HEK293T (cell line): ENCODE measurements at regions not wholly inside any gene's neighbourhood (a gene's known extent, or its start where the extent isn't known, plus 50 kb on each side); places are given as distances from the start of the nearest gene placed in this dataset.

Experiments
- CTCF ChIA-PET: fragments of 350-600 bp; formaldehyde crosslinking; extraction: SDS; loops from one replicate; lab custom pipeline; 2021; ENCODE audit warnings: antibody characterized with exemption, inconsistent platforms; lab: Yijun Ruan, JAX
- POLR2A ChIA-PET: fragments of 350-600 bp; formaldehyde crosslinking; extraction: SDS; loops from one replicate; lab custom pipeline; 2020; ENCODE audit warnings: antibody characterized with exemption, inconsistent platforms; lab: Yijun Ruan, JAX
- DNase-seq: peaks from one replicate; pipeline ENCODE4 v3.0.0; 2012; ENCODE audit warnings: mixed read lengths; ENCODE audit errors: extremely low spot score
- ARNT ChIP-seq: fragments of 450-650 bp; IDR thresholded peaks from 2 replicates; pipeline ENCODE4 v1.6.1; 2017; ENCODE audit warnings: mild to moderate bottlenecking
- BHLHE40 ChIP-seq: fragments of 450-650 bp; IDR thresholded peaks from 2 replicates; pipeline ENCODE4 v1.6.1; 2016; ENCODE audit warnings: mild to moderate bottlenecking, moderate library complexity, borderline replicate concordance
- CTBP1 ChIP-seq: fragments of 450-650 bp; IDR thresholded peaks from 2 replicates; pipeline ENCODE4 v1.6.1; 2016; ENCODE audit warnings: borderline replicate concordance
- ELF4 ChIP-seq: fragments of 450-650 bp; IDR thresholded peaks from 2 replicates; pipeline ENCODE4 v1.6.1; 2017; ENCODE audit warnings: antibody characterized with exemption
- FOXA1 ChIP-seq: fragments of 450-650 bp; IDR thresholded peaks from 2 replicates; pipeline ENCODE4 v1.6.1; 2016; ENCODE audit warnings: mild to moderate bottlenecking
- FOXK2 ChIP-seq: fragments of 450-650 bp; IDR thresholded peaks from 2 replicates; pipeline ENCODE4 v1.6.1; 2016; ENCODE audit warnings: mild to moderate bottlenecking
- FOXM1 ChIP-seq: fragments of 450-650 bp; IDR thresholded peaks from 2 replicates; pipeline ENCODE4 v1.6.1; 2017; ENCODE audit warnings: mild to moderate bottlenecking, borderline replicate concordance
- HDGF ChIP-seq: fragments of 450-650 bp; IDR thresholded peaks from 2 replicates; pipeline ENCODE4 v1.6.1; 2017; ENCODE audit warnings: antibody characterized with exemption, borderline replicate concordance
- L3MBTL2 ChIP-seq: fragments of 450-650 bp; conservative IDR thresholded peaks from 2 replicates; pipeline ENCODE4 v1.6.1; 2016; ENCODE audit warnings: mild to moderate bottlenecking
- LEF1 ChIP-seq: fragments of 450-650 bp; IDR thresholded peaks from 2 replicates; pipeline ENCODE4 v1.6.1; 2017; ENCODE audit warnings: mild to moderate bottlenecking, borderline replicate concordance
- NFRKB ChIP-seq: fragments of 450-650 bp; IDR thresholded peaks from 2 replicates; pipeline ENCODE4 v1.6.1; 2016; ENCODE audit warnings: mild to moderate bottlenecking, moderate library complexity
- PKNOX1 ChIP-seq: fragments of 450-650 bp; IDR thresholded peaks from 2 replicates; pipeline ENCODE4 v1.6.1; 2016
- SP1 ChIP-seq: fragments of 450-650 bp; IDR thresholded peaks from 2 replicates; pipeline ENCODE4 v1.6.1; 2017
- SUZ12 ChIP-seq: fragments of 450-650 bp; IDR thresholded peaks from 2 replicates; pipeline ENCODE4 v1.6.1; 2016; ENCODE audit warnings: mild to moderate bottlenecking
- TARDBP ChIP-seq: fragments of 450-650 bp; IDR thresholded peaks from 2 replicates; pipeline ENCODE4 v1.6.1; 2016
- ZNF384 ChIP-seq: fragments of 450-650 bp; IDR thresholded peaks from 2 replicates; pipeline ENCODE4 v1.6.1; 2016

- TF ChIP-seq FOXK2 (no peak), TARDBP (no peak), PKNOX1 (no peak), ARNT (no peak)
- ChIA-PET CTCF (no interaction called here), POLR2A (no interaction called here)
- no peak for DNase-seq
Observed at GRCh38 chr4:159540501-159540900, 437.6 kb downstream of the RAPGEF2 start.

- ChIA-PET POLR2A (no interaction called here), CTCF (no interaction called here)
- no peak for DNase-seq
- TF ChIP-seq TARDBP (no peak), ARNT (no peak), NFRKB (no peak), ELF4 (no peak), FOXK2 (no peak), LEF1 (no peak), L3MBTL2 (no peak), PKNOX1 (no peak), SUZ12 (no peak), FOXM1 (no peak), HDGF (no peak), FOXA1 (no peak), ZNF384 (no peak), BHLHE40 (no peak), CTBP1 (no peak), SP1 (no peak)
Observed at GRCh38 chr4:159541143-159541542, 438.3 kb downstream of the RAPGEF2 start.

GRCh38 chr4:159542296-159542695 is 439.4 kb downstream of the RAPGEF2 start:
- CTCF ChIA-PET = no interaction called here
- DNase-seq = no peak
- TF ChIP-seq NFRKB (no peak), ARNT (no peak), SP1 (no peak), LEF1 (no peak), FOXK2 (no peak), L3MBTL2 (no peak), TARDBP (no peak), ZNF384 (no peak), PKNOX1 (no peak), SUZ12 (no peak), ELF4 (no peak), FOXA1 (no peak), BHLHE40 (no peak), HDGF (no peak), CTBP1 (no peak)
- POLR2A ChIA-PET = no interaction called here

- no peak for DNase-seq
- no peak for TF ChIP-seq NFRKB
- POLR2A ChIA-PET = no interaction called here
- CTCF ChIA-PET = interaction anchor here (0.6 to 0.7 kb wide), 2 partner anchors 376 to 1131 kb away, joined by 3 to 6 read pairs; no protein-coding TSS in a partner anchor
Observed at GRCh38 chr4:159543831-159544230, 441.0 kb downstream of the RAPGEF2 start.

- ChIA-PET CTCF (no interaction called here), POLR2A (no interaction called here)
- TF ChIP-seq LEF1 = no peak
- TF ChIP-seq FOXM1 = no peak
- no peak for TF ChIP-seq ZNF384
- no peak for TF ChIP-seq FOXK2
- TF ChIP-seq L3MBTL2 = no peak
- no peak for TF ChIP-seq ELF4
- no peak for TF ChIP-seq NFRKB
- no peak for DNase-seq
Observed at GRCh38 chr4:159545556-159545955, 442.7 kb downstream of the RAPGEF2 start.

- TF ChIP-seq SP1 (no peak), L3MBTL2 (no peak), TARDBP (no peak), ZNF384 (no peak), BHLHE40 (no peak), ELF4 (no peak), CTBP1 (no peak), FOXK2 (no peak), PKNOX1 (no peak), SUZ12 (no peak), FOXM1 (no peak), NFRKB (no peak), HDGF (no peak), ARNT (no peak), FOXA1 (no peak), LEF1 (no peak)
- CTCF ChIA-PET = no interaction called here
- DNase-seq = no peak
- POLR2A ChIA-PET = no interaction called here
Observed at GRCh38 chr4:159547645-159548308, 444.9 kb downstream of the RAPGEF2 start.
